Posterior vena cava (tissue), 2 donors: ENCODE measurements at regions not wholly inside any gene's neighbourhood (a gene's known extent, or its start where the extent isn't known, plus 50 kb on each side); places are given as distances from the start of the nearest gene placed in this dataset.

Source experiments
- DNase-seq: peaks from one replicate; pipeline ENCODE4 v3.0.0-alpha.2; 2020; ENCODE audit warnings: low spot score
- intact Hi-C, 2 donors: fragments of 100-400 bp; cut with DNase I; formaldehyde crosslinking; loops; one replicate each; pipeline versions ENCODE4 v1.14.1 to v1.14.2; 2022 to 2023
- donor health status: DM: yes; HTN: yes; CAD: no.
- donor health status: DM: yes; HTN: yes; CAD: no.

- no peak for DNase-seq
- intact Hi-C loops, result no loop called here
Observed at GRCh38 chr4:82046796-82047195, 327.0 kb downstream of the HNRNPD start.

- DNase-seq, result no peak
- intact Hi-C loops, result no loop called here
Observed at GRCh38 chr4:82045267-82045666, 328.5 kb downstream of the HNRNPD start.

GRCh38 chr4:82044141-82044993, 329.4 kb downstream of the HNRNPD start:
- DNase-seq, result peak; percentile 89
- intact Hi-C loops, result no loop called here

GRCh38 chr4:82043809-82044137, 330.0 kb downstream of the HNRNPD start:
- intact Hi-C loops, result no loop called here
- peak; percentile 35 for DNase-seq

- DNase-seq, result peak; percentile 75
- intact Hi-C loops, result no loop called here
Observed at GRCh38 chr4:82043081-82043808, 330.5 kb downstream of the HNRNPD start.

- DNase-seq, result no peak
- intact Hi-C loops, result no loop called here
Observed at GRCh38 chr4:82042042-82042441, 331.7 kb downstream of the HNRNPD start.

GRCh38 chr4:82038936-82039335, 334.9 kb downstream of the HNRNPD start:
- intact Hi-C loops, result no loop called here
- no peak for DNase-seq

GRCh38 chr4:82036181-82036580, 337.6 kb downstream of the HNRNPD start:
- intact Hi-C loops, result no loop called here
- no peak for DNase-seq

GRCh38 chr4:82034878-82035277, 338.9 kb downstream of the HNRNPD start:
- intact Hi-C loops, result no loop called here

GRCh38 chr4:82033862-82034261, 339.9 kb downstream of the HNRNPD start:
- intact Hi-C loops, result no loop called here
- DNase-seq, result no peak

More at GRCh38 chr4:82034878-82035277, 338.9 kb downstream of the HNRNPD start:
- DNase-seq, result no peak

GRCh38 chr4:82031376-82031927, 342.3 kb downstream of the HNRNPD start:
- intact Hi-C loops, result no loop called here
- DNase-seq, result no peak

- intact Hi-C loops, result no loop called here
- no peak for DNase-seq
Observed at GRCh38 chr4:82017680-82018079, 356.1 kb downstream of the HNRNPD start.

GRCh38 chr4:82005158-82005557, 368.6 kb downstream of the HNRNPD start:
- no peak for DNase-seq
- intact Hi-C loops, result no loop called here

- DNase-seq, result no peak
- intact Hi-C loops, result no loop called here
Observed at GRCh38 chr4:81997313-81997712, 376.5 kb downstream of the HNRNPD start.

- DNase-seq, result no peak
- intact Hi-C loops, result no loop called here
Observed at GRCh38 chr4:81990898-81991297, 382.9 kb downstream of the HNRNPD start.

- intact Hi-C loops, result no loop called here
- DNase-seq, result no peak
Observed at GRCh38 chr4:81990211-81990610, 383.6 kb downstream of the HNRNPD start.

- intact Hi-C loops, result no loop called here
Observed at GRCh38 chr4:81989202-81989601, 384.6 kb downstream of the HNRNPD start.

GRCh38 chr4:81988178-81988577, 385.6 kb downstream of the HNRNPD start:
- no peak for DNase-seq
- intact Hi-C loops, result no loop called here

More at GRCh38 chr4:81989202-81989601, 384.6 kb downstream of the HNRNPD start:
- DNase-seq, result no peak

- DNase-seq, result no peak
- intact Hi-C loops, result no loop called here
Observed at GRCh38 chr4:81984746-81985145, 389.0 kb downstream of the HNRNPD start.

- intact Hi-C loops, result no loop called here
- no peak for DNase-seq
Observed at GRCh38 chr4:81982846-81983540, 390.8 kb downstream of the HNRNPD start.
